ENCODE measurements at regions not wholly inside any gene's neighbourhood (a gene's known extent, or its start where the extent isn't known, plus 50 kb on each side); places are given as distances from the start of the nearest gene placed in this dataset.

GRCh38 chr9:30800421-30800820 lies 1584.0 kb upstream of the ACO1 start (continued):
- TF ChIP-seq ZNF318 (CRISPR knock-in tag; IDR thresholded peaks at IDR 0.05) (no peak), USF2 (IDR thresholded peaks at IDR 0.05; ENCODE audit: low read depth, low read length) (no peak), USF2 (CRISPR knock-in tag; IDR thresholded peaks at IDR 0.05; ENCODE audit: borderline replicate concordance) (no peak), PTBP1 (IDR thresholded peaks at IDR 0.05; ENCODE audit: low read depth, low read length, poor library complexity, severe bottlenecking) (no peak), NFYB (CRISPR knock-in tag; IDR thresholded peaks at IDR 0.05) (no peak), ISX (CRISPR knock-in tag; conservative IDR thresholded peaks at IDR 0.05) (no peak), MEIS1 (CRISPR knock-in tag; IDR thresholded peaks at IDR 0.05; ENCODE audit: borderline replicate concordance) (no peak), ETV5 (CRISPR knock-in tag; IDR thresholded peaks at IDR 0.05; ENCODE audit: borderline replicate concordance) (no peak)
